Left lung (tissue), 4 donors: ENCODE measurements at regions not wholly inside any gene's neighbourhood (a gene's known extent, or its start where the extent isn't known, plus 50 kb on each side); places are given as distances from the start of the nearest gene placed in this dataset.

Source experiments
- ATAC-seq: fragments of 200-7000 bp; cut with Tn5 transposase; one replicate; pipeline ENCODE4 v1.9.1; 2020; ENCODE audit warnings: moderate library complexity
- DNase-seq, 4 donors: peaks; one replicate each; pipeline ENCODE4 v3.0.0-alpha.2; 2013 to 2020
- H3K27ac ChIP-seq, 2 donors: fragments of 200-600 bp; sonication (generic) in 1 of 2; one replicate each; pipeline versions ENCODE4 v1.5.0 to v1.8.0; 2020 to 2021
- H3K27me3 ChIP-seq, 2 donors: fragments of 200-600 bp; sonication (generic) in 1 of 2; one replicate each; pipeline versions ENCODE4 v1.5.0 to v1.8.0; 2020 to 2021
- H3K36me3 ChIP-seq, 2 donors: fragments of 200-600 bp; sonication (generic) in 1 of 2; one replicate each; pipeline versions ENCODE4 v1.5.0 to v1.8.0; 2020 to 2021
- H3K4me1 ChIP-seq, 2 donors: fragments of 200-600 bp; one replicate each; pipeline ENCODE4 v1.8.0; 2021
- H3K4me3 ChIP-seq, 2 donors: fragments of 200-600 bp; sonication (generic) in 1 of 2; one replicate each; pipeline versions ENCODE4 v1.5.0 to v1.8.0; 2020 to 2021; ENCODE audit warnings: mild to moderate bottlenecking in 1 of 2
- H3K9me3 ChIP-seq, 2 donors: fragments of 200-600 bp; sonication (generic) in 1 of 2; one replicate each; pipeline versions ENCODE4 v1.5.0 to v1.8.0; 2020 to 2021
- intact Hi-C, 2 donors: fragments of 100-400 bp; cut with DNase I; formaldehyde crosslinking; loops; one replicate each; pipeline versions ENCODE4 v1.11.2 to v1.14.2; 2022
- TF ChIP-seq, protein P1 (sequence below), 2 donors: fragments of 200-600 bp; sonication (generic) in 1 of 2; IDR thresholded peaks; one replicate each; pipeline versions ENCODE4 v1.5.0 to v1.8.0; 2021; ENCODE audit warnings: antibody characterized with exemption in 2 of 2
- donor health status: DM: no; HTN: yes; CAD: no.
- donor health status: DM: no; HTN: no; CAD: no.

GRCh38 chr12:4116251-4117111 lies 157.1 kb upstream of the CCND2 start:
- Histone ChIP-seq H3K4me1 (peaks cover 3 to 20% of the 10 kb centered on the region in 2 donors), H3K4me3 (no peak overlapping the region), H3K27ac (no peak overlapping the region), H3K9me3 (no peaks in the 10 kb centered on the region), H3K27me3 (peaks cover 0 to 20% of the 10 kb centered on the region in 2 donors), H3K36me3 (no peaks in the 10 kb centered on the region)
- no peak for DNase-seq
- TF ChIP-seq, protein P1, sequence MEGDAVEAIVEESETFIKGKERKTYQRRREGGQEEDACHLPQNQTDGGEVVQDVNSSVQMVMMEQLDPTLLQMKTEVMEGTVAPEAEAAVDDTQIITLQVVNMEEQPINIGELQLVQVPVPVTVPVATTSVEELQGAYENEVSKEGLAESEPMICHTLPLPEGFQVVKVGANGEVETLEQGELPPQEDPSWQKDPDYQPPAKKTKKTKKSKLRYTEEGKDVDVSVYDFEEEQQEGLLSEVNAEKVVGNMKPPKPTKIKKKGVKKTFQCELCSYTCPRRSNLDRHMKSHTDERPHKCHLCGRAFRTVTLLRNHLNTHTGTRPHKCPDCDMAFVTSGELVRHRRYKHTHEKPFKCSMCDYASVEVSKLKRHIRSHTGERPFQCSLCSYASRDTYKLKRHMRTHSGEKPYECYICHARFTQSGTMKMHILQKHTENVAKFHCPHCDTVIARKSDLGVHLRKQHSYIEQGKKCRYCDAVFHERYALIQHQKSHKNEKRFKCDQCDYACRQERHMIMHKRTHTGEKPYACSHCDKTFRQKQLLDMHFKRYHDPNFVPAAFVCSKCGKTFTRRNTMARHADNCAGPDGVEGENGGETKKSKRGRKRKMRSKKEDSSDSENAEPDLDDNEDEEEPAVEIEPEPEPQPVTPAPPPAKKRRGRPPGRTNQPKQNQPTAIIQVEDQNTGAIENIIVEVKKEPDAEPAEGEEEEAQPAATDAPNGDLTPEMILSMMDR (IDR thresholded peaks at IDR 0.05): no peak
- intact Hi-C loops: no loop called here
- ATAC-seq: no peak

DNA sequence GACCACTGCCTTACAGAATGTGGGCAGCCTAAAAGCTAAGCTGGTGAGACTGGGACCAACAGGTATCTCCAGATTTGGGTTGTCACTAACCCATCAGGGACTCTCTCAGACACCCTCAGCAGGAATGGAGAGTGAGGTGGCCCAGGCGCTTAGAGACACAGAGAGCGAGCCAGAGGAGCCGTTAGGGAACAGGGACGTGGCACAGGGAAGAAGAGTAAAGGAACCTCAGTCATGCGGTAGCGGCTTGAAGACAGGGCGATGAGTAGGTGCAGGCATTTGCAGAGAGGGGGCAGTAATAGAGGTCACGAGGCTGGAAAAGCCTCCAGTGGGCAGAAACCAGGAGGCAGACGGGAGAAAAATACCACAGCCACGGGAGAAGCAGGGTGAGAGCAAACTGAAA lies 158.0 kb upstream of the CCND2 start:
- TF ChIP-seq, protein P1 (IDR thresholded peaks at IDR 0.05): no peak
- no peak for DNase-seq
- Histone ChIP-seq H3K36me3 (no peaks in the 10 kb centered on the region), H3K9me3 (no peaks in the 10 kb centered on the region), H3K4me1 (peaks cover 3 to 20% of the 10 kb centered on the region in 2 donors), H3K27ac (no peak overlapping the region), H3K4me3 (no peak overlapping the region), H3K27me3 (peaks cover 0 to 25% of the 10 kb centered on the region in 2 donors)
- intact Hi-C loops: no loop called here
- ATAC-seq: no peak

GRCh38 chr12:4114986-4115385 lies 158.6 kb upstream of the CCND2 start:
- Histone ChIP-seq H3K9me3 (no peaks in the 10 kb centered on the region), H3K27me3 (peaks cover 0 to 29% of the 10 kb centered on the region in 2 donors), H3K4me3 (no peak overlapping the region), H3K36me3 (no peaks in the 10 kb centered on the region), H3K4me1 (peaks cover 3 to 20% of the 10 kb centered on the region in 2 donors), H3K27ac (no peak overlapping the region)
- DNase-seq (no peak), ATAC-seq (no peak)
- TF ChIP-seq, protein P1 (IDR thresholded peaks at IDR 0.05): no peak
- intact Hi-C loops: no loop called here

GRCh38 chr12:4112734-4113325 lies 160.7 kb upstream of the CCND2 start:
- no peak overlapping the region for H3K27ac ChIP-seq
- intact Hi-C loops: no loop called here
- H3K4me3 ChIP-seq: no peak overlapping the region
- no peak for ATAC-seq
- TF ChIP-seq, protein P1 (IDR thresholded peaks at IDR 0.05): no peak
- H3K36me3 ChIP-seq: no peaks in the 10 kb centered on the region
- peaks cover 2 to 17% of the 10 kb centered on the region in 2 donors for H3K4me1 ChIP-seq
- peak in 1 of 4 donors; percentile 48 for DNase-seq
- H3K9me3 ChIP-seq: no peaks in the 10 kb centered on the region
- H3K27me3 ChIP-seq: peaks cover 0 to 19% of the 10 kb centered on the region in 2 donors

- TF ChIP-seq, protein P1 (IDR thresholded peaks at IDR 0.05): no peak
- H3K27me3 ChIP-seq: peaks cover 0 to 19% of the 10 kb centered on the region in 2 donors
Observed at GRCh38 chr12:4112290-4112689, 161.3 kb upstream of the CCND2 start.

More at GRCh38 chr12:4112290-4112689, 161.3 kb upstream of the CCND2 start:
- H3K36me3 ChIP-seq: no peaks in the 10 kb centered on the region
- H3K27ac ChIP-seq: no peak overlapping the region
- no peak for ATAC-seq
- intact Hi-C loops: no loop called here
- peaks cover 0 to 14% of the 10 kb centered on the region in 2 donors for H3K4me1 ChIP-seq
- H3K9me3 ChIP-seq: no peaks in the 10 kb centered on the region
- DNase-seq: no peak
- H3K4me3 ChIP-seq: no peak overlapping the region
